GM20000 (cell line): ENCODE measurements at regions not wholly inside any gene's neighbourhood (a gene's known extent, or its start where the extent isn't known, plus 50 kb on each side); places are given as distances from the start of the nearest gene placed in this dataset.

Source experiments
- DNase-seq: peaks from one replicate; pipeline ENCODE4 v3.0.0; 2012; ENCODE audit warnings: low spot score
- TF ChIP-seq, protein P1 (sequence below): IDR thresholded peaks from 2 replicates; pipeline ENCODE4 v1.5.1; 2012; ENCODE audit warnings: mild to moderate bottlenecking, control low read depth; ENCODE audit errors: extremely low read depth, missing control alignments

DNA sequence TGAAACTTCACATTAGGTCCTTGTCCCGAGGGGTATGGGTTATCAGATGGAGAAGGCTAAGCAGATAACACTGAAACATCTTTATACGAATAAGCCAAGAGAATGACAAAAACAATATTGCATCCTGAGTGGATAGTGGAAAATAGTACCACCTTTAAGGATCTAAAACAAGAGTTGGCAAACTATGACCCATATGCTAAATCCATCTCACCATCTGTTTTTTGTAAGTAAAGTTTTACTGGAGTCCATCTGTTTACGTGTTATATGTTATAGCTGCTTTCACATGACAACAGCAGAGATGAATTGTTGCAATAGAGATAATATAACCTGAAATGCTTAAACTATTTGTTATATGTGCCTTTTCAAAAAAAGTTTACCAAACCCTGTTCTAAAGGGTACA is 76.1 kb upstream of the TRDN start:
- TF ChIP-seq, protein P1, sequence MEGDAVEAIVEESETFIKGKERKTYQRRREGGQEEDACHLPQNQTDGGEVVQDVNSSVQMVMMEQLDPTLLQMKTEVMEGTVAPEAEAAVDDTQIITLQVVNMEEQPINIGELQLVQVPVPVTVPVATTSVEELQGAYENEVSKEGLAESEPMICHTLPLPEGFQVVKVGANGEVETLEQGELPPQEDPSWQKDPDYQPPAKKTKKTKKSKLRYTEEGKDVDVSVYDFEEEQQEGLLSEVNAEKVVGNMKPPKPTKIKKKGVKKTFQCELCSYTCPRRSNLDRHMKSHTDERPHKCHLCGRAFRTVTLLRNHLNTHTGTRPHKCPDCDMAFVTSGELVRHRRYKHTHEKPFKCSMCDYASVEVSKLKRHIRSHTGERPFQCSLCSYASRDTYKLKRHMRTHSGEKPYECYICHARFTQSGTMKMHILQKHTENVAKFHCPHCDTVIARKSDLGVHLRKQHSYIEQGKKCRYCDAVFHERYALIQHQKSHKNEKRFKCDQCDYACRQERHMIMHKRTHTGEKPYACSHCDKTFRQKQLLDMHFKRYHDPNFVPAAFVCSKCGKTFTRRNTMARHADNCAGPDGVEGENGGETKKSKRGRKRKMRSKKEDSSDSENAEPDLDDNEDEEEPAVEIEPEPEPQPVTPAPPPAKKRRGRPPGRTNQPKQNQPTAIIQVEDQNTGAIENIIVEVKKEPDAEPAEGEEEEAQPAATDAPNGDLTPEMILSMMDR = no peak
- no peak for DNase-seq

GRCh38 chr6:123702943-123703342 is 66.2 kb upstream of the TRDN start:
- TF ChIP-seq, protein P1 = no peak
- DNase-seq = no peak

DNA sequence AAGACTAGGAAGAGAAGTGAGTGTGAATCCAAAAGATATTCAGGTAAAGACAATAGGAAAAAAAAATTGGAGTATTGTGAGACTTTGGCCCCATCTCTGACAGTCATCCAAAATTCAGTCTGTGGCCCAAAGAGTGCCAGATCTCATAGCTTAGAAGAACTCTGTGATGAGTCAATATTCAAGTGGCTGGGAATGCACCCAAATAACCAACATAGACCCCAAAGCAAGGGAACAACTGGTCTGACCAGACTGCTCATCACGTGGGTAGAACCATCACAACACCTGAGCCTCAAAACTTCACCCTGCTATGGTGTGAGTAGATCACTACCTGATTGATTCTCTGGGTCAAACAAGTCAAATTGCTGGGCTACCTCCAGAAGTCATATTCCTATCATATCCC is 51.1 kb upstream of the TRDN start:
- DNase-seq = no peak
- TF ChIP-seq, protein P1 = no peak
